NCI-H1694 treated with DMSO at 0.1 percent for 48 hours (cell line): ENCODE measurements at regions not wholly inside any gene's neighbourhood (a gene's known extent, or its start where the extent isn't known, plus 50 kb on each side); places are given as distances from the start of the nearest gene placed in this dataset.
"Not testable (repeated sequence)": the region's sequence is repeated elsewhere in the genome, so short reads cannot be mapped to it uniquely, and the experiment has no call there.

Experiments used
- DNase-seq: peaks from one replicate; lab custom pipeline; 2025; lab: John Stamatoyannopoulos, UW

GRCh38 chr4:124993838-124994237, 281.3 kb upstream of the ANKRD50 start:
- DNase-seq: no peak

GRCh38 chr4:124990398-124990797, 277.9 kb upstream of the ANKRD50 start:
- DNase-seq: no peak

GRCh38 chr4:124980276-124980752, 267.8 kb upstream of the ANKRD50 start:
- DNase-seq: no peak

- not testable (repeated sequence) for DNase-seq
These were observed 266.0 kb upstream of the ANKRD50 start for GRCh38 chr4:124978536-124978935.

GRCh38 chr4:124977045-124977444, 264.5 kb upstream of the ANKRD50 start:
- no peak for DNase-seq

- DNase-seq: no peak
These were observed 261.6 kb upstream of the ANKRD50 start for GRCh38 chr4:124974152-124974551.

- no peak for DNase-seq
These were observed 261.2 kb upstream of the ANKRD50 start for GRCh38 chr4:124973716-124974115.

- no peak for DNase-seq
These were observed 257.5 kb upstream of the ANKRD50 start for GRCh38 chr4:124970011-124970410.

- DNase-seq: no peak
These were observed 253.0 kb upstream of the ANKRD50 start for GRCh38 chr4:124965497-124965891.

- DNase-seq: no peak
These were observed 252.4 kb upstream of the ANKRD50 start for GRCh38 chr4:124964852-124965496.

- DNase-seq: no peak
These were observed 251.7 kb upstream of the ANKRD50 start for GRCh38 chr4:124964251-124964650.

- no peak for DNase-seq
These were observed 248.7 kb upstream of the ANKRD50 start for GRCh38 chr4:124961138-124961750.

GRCh38 chr4:124958847-124959246, 246.3 kb upstream of the ANKRD50 start:
- no peak for DNase-seq

GRCh38 chr4:124955476-124955875, 242.9 kb upstream of the ANKRD50 start:
- DNase-seq: no peak

GRCh38 chr4:124954046-124954445, 241.5 kb upstream of the ANKRD50 start:
- no peak for DNase-seq

GRCh38 chr4:124953486-124953885, 241.0 kb upstream of the ANKRD50 start:
- DNase-seq: no peak

- DNase-seq: no peak
These were observed 240.5 kb upstream of the ANKRD50 start for GRCh38 chr4:124953061-124953460.

- no peak for DNase-seq
These were observed 240.1 kb upstream of the ANKRD50 start for GRCh38 chr4:124952601-124953000.

- DNase-seq: no peak
These were observed 236.6 kb upstream of the ANKRD50 start for GRCh38 chr4:124948976-124949597.

GRCh38 chr4:124947622-124948265, 235.2 kb upstream of the ANKRD50 start:
- DNase-seq: no peak

GRCh38 chr4:124946696-124947095, 234.2 kb upstream of the ANKRD50 start:
- DNase-seq: no peak

GRCh38 chr4:124945422-124945821, 232.9 kb upstream of the ANKRD50 start:
- no peak for DNase-seq

- no peak for DNase-seq
These were observed 231.4 kb upstream of the ANKRD50 start for GRCh38 chr4:124943938-124944337.
